HL-60 (cell line): ENCODE measurements at regions not wholly inside any gene's neighbourhood (a gene's known extent, or its start where the extent isn't known, plus 50 kb on each side); places are given as distances from the start of the nearest gene placed in this dataset.

Source experiments
- GABPA ChIP-seq: IDR thresholded peaks from 2 replicates; pipeline ENCODE4 v1.6.1; 2012; ENCODE audit warnings: low read depth
- POLR2AphosphoS5 ChIP-seq: IDR thresholded peaks from 2 replicates; pipeline ENCODE4 v1.6.1; 2012; ENCODE audit warnings: low read depth
- TF ChIP-seq, protein P1 (sequence below): IDR thresholded peaks from one replicate; pipeline ENCODE4 v1.5.1; 2011; ENCODE audit warnings: low read length, control low read depth, inconsistent platforms; ENCODE audit not compliant: insufficient read depth
- TF ChIP-seq, protein P2 (sequence below): IDR thresholded peaks from 2 replicates; pipeline ENCODE4 v1.6.1; 2012; ENCODE audit warnings: low read depth; ENCODE audit not compliant: insufficient replicate concordance

DNA sequence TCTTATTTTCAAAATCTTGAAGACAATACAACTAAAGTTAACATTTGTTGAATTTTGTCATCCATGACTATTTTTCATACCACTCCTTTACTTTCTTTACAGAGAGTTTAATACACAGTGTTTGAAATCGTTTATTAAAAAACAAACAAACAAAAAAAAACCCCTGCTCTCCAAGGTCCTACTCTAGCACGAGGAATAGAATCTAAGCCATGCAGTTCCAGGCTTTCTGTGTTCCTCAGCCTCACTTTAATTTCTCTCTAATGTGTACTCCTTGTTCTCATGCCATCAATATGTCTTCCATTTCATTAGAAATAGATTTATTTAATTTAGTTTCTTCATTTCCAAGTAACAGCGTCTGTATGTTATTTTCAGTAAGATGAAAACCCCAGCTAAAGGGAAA, 381.2 kb upstream of the MC4R start:
- TF ChIP-seq, protein P1, sequence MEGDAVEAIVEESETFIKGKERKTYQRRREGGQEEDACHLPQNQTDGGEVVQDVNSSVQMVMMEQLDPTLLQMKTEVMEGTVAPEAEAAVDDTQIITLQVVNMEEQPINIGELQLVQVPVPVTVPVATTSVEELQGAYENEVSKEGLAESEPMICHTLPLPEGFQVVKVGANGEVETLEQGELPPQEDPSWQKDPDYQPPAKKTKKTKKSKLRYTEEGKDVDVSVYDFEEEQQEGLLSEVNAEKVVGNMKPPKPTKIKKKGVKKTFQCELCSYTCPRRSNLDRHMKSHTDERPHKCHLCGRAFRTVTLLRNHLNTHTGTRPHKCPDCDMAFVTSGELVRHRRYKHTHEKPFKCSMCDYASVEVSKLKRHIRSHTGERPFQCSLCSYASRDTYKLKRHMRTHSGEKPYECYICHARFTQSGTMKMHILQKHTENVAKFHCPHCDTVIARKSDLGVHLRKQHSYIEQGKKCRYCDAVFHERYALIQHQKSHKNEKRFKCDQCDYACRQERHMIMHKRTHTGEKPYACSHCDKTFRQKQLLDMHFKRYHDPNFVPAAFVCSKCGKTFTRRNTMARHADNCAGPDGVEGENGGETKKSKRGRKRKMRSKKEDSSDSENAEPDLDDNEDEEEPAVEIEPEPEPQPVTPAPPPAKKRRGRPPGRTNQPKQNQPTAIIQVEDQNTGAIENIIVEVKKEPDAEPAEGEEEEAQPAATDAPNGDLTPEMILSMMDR = no peak
- TF ChIP-seq POLR2AphosphoS5 (no peak), GABPA (no peak)
- TF ChIP-seq, protein P2, sequence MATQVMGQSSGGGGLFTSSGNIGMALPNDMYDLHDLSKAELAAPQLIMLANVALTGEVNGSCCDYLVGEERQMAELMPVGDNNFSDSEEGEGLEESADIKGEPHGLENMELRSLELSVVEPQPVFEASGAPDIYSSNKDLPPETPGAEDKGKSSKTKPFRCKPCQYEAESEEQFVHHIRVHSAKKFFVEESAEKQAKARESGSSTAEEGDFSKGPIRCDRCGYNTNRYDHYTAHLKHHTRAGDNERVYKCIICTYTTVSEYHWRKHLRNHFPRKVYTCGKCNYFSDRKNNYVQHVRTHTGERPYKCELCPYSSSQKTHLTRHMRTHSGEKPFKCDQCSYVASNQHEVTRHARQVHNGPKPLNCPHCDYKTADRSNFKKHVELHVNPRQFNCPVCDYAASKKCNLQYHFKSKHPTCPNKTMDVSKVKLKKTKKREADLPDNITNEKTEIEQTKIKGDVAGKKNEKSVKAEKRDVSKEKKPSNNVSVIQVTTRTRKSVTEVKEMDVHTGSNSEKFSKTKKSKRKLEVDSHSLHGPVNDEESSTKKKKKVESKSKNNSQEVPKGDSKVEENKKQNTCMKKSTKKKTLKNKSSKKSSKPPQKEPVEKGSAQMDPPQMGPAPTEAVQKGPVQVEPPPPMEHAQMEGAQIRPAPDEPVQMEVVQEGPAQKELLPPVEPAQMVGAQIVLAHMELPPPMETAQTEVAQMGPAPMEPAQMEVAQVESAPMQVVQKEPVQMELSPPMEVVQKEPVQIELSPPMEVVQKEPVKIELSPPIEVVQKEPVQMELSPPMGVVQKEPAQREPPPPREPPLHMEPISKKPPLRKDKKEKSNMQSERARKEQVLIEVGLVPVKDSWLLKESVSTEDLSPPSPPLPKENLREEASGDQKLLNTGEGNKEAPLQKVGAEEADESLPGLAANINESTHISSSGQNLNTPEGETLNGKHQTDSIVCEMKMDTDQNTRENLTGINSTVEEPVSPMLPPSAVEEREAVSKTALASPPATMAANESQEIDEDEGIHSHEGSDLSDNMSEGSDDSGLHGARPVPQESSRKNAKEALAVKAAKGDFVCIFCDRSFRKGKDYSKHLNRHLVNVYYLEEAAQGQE = peak; percentile 54
